GM12878 (cell line): ENCODE measurements at regions not wholly inside any gene's neighbourhood (a gene's known extent, or its start where the extent isn't known, plus 50 kb on each side); places are given as distances from the start of the nearest gene placed in this dataset.

Experiments
- ATAC-seq: fragments of 200-7000 bp; cut with Tn5 transposase; 3 replicates; pipeline ENCODE4 v1.9.1; 2020; ENCODE audit warnings: mild to moderate bottlenecking, moderate library complexity
- BruUV-seq: library from RNA; stranded (reverse); fragments of 400-500 nt; replicated peaks from 2 replicates; lab custom pipeline; 2021; lab: Mats Ljungman, UMichigan
- CTCF ChIA-PET: fragments of 300-600 bp; sonication (Branson Sonifier 250); formaldehyde crosslinking; extraction: SDS; loops from one replicate; lab custom pipeline; 2021; ENCODE audit warnings: inconsistent platforms; lab: Yijun Ruan, JAX
- POLR2A ChIA-PET: fragments of 350-600 bp; formaldehyde crosslinking; extraction: SDS; loops from one replicate; lab custom pipeline; 2021; ENCODE audit warnings: inconsistent platforms; lab: Charles Lee
- RAD21 ChIA-PET: fragments of 300-600 bp; sonication (Branson Sonifier 250); formaldehyde crosslinking; loops from one replicate; lab custom pipeline; 2023; ENCODE audit warnings: antibody characterized with exemption; ENCODE audit not compliant: unreplicated experiment; lab: Charles Lee
- SMC1A ChIA-PET: fragments of 300-600 bp; sonication (Branson Sonifier 250); formaldehyde crosslinking; loops from one replicate; lab custom pipeline; 2023; ENCODE audit not compliant: unreplicated experiment, uncharacterized antibody; lab: Charles Lee
- DNase-seq: peaks from one replicate; pipeline ENCODE4 v3.0.0-alpha.2; 2011; ENCODE audit warnings: low read depth, low spot score
- FAIRE-seq: peaks from 3 replicates; lab custom pipeline; 2011; peaks lifted over from hg19 to GRCh38; lab: Jason Lieb, UNC
- H2AFZ ChIP-seq: 2 replicates; pipeline ENCODE4 v1.6.0; 2011; ENCODE audit warnings: low read depth, low read length, control low read depth; ENCODE audit not compliant: control insufficient read depth
- H3K27ac ChIP-seq: 2 replicates; pipeline ENCODE4 v1.5.1; 2011; ENCODE audit warnings: control low read depth; ENCODE audit not compliant: control insufficient read depth, insufficient read depth
- H3K27me3 ChIP-seq, 2 experiments: replicated peaks in 1 of 2; 2 replicates each; pipeline versions ENCODE4 v1.6.0 to v1.6.1; 2011; ENCODE audit warnings: low read length in 1 of 2; ENCODE audit not compliant: control insufficient read depth in 2 of 2, insufficient read depth in 2 of 2
- H3K36me3 ChIP-seq, 2 experiments: 2 replicates each; pipeline ENCODE4 v1.5.1; 2011; ENCODE audit warnings: low read length in 1 of 2; ENCODE audit not compliant: control insufficient read depth in 2 of 2, insufficient read depth in 2 of 2
- H3K4me1 ChIP-seq: 2 replicates; pipeline ENCODE4 v1.6.1; 2011; ENCODE audit warnings: mild to moderate bottlenecking, low read length, moderate library complexity, mixed read lengths; ENCODE audit not compliant: control insufficient read depth, insufficient read depth
- H3K4me2 ChIP-seq: 2 replicates; pipeline ENCODE4 v1.6.0; 2011; ENCODE audit warnings: control low read depth; ENCODE audit not compliant: control insufficient read depth, insufficient read depth
- H3K4me3 ChIP-seq: fragments of 200-600 bp; sonication (generic); 2 replicates; pipeline ENCODE4 v1.5.1; 2016
- H3K79me2 ChIP-seq: 2 replicates; pipeline ENCODE4 v1.6.0; 2011; ENCODE audit warnings: low read length; ENCODE audit not compliant: control insufficient read depth, insufficient read depth
- H3K9ac ChIP-seq: 2 replicates; pipeline ENCODE4 v1.8.0; 2011; ENCODE audit warnings: low read length, control low read depth, mixed read lengths; ENCODE audit not compliant: control insufficient read depth, insufficient read depth
- H3K9me3 ChIP-seq: replicated peaks from 3 replicates; pipeline ENCODE4 v1.5.1; 2011; ENCODE audit warnings: mild to moderate bottlenecking, low read length; ENCODE audit not compliant: control insufficient read depth, insufficient read depth
- H4K20me1 ChIP-seq: 2 replicates; pipeline ENCODE4 v1.6.0; 2011; ENCODE audit not compliant: control insufficient read depth, insufficient read depth
- ASH2L ChIP-seq: fragments of 300-600, 200-600 bp; sonication (generic); IDR thresholded peaks from 2 replicates; pipeline ENCODE4 v1.6.1; 2017; ENCODE audit warnings: low read depth, mild to moderate bottlenecking, borderline replicate concordance
- ATF3 ChIP-seq: IDR thresholded peaks from 2 replicates; pipeline ENCODE4 v1.6.1; 2011; ENCODE audit warnings: low read depth, mild to moderate bottlenecking, low read length, moderate library complexity, borderline replicate concordance; ENCODE audit errors: extremely low read depth
- ATF7 ChIP-seq: fragments of 450-650 bp; IDR thresholded peaks from 2 replicates; pipeline ENCODE4 v1.6.1; 2016; ENCODE audit warnings: low read depth, mild to moderate bottlenecking
- BCLAF1 ChIP-seq: fragments of 450-650 bp; IDR thresholded peaks from 2 replicates; pipeline ENCODE4 v1.6.1; 2017; ENCODE audit warnings: antibody characterized with exemption, mild to moderate bottlenecking, moderate library complexity
- DPF2 ChIP-seq: fragments of 450-650 bp; IDR thresholded peaks from 2 replicates; pipeline ENCODE4 v1.6.1; 2017; ENCODE audit warnings: mild to moderate bottlenecking
- EZH2 ChIP-seq: IDR thresholded peaks from 2 replicates; pipeline ENCODE4 v1.6.1; 2012; ENCODE audit warnings: low read depth, mild to moderate bottlenecking, control low read depth, inconsistent platforms, low read length, borderline replicate concordance; ENCODE audit not compliant: control insufficient read depth
- HCFC1 ChIP-seq: fragments of 150-350 bp; IDR thresholded peaks from 2 replicates; pipeline ENCODE4 v1.6.1; 2014; ENCODE audit warnings: low read length
- MAX ChIP-seq: IDR thresholded peaks from 2 replicates; pipeline ENCODE4 v1.6.1; 2012; ENCODE audit warnings: low read depth, low read length, improper control_type of control experiment
- NBN ChIP-seq: fragments of 450-650 bp; IDR thresholded peaks from 2 replicates; pipeline ENCODE4 v1.6.1; 2016
- NFIC ChIP-seq: IDR thresholded peaks from 2 replicates; pipeline ENCODE4 v1.6.1; 2012; ENCODE audit warnings: low read depth, mild to moderate bottlenecking, inconsistent platforms, low read length, moderate library complexity
- SMC3 ChIP-seq: IDR thresholded peaks from 2 replicates; pipeline ENCODE4 v1.6.1; 2011; ENCODE audit warnings: low read length, improper control_type of control experiment, borderline replicate concordance
- SP1 ChIP-seq: IDR thresholded peaks from one replicate; pipeline ENCODE4 v1.6.1; 2011; ENCODE audit warnings: low read depth, low read length
- TARDBP ChIP-seq: IDR thresholded peaks from 2 replicates; pipeline ENCODE4 v1.6.1; 2016; ENCODE audit warnings: borderline replicate concordance
- TBL1XR1 ChIP-seq: IDR thresholded peaks from 2 replicates; pipeline ENCODE4 v1.6.1; 2012; ENCODE audit warnings: low read depth, low read length, improper control_type of control experiment
- TCF12 ChIP-seq: IDR thresholded peaks from 2 replicates; pipeline ENCODE4 v1.6.1; 2011; ENCODE audit warnings: low read depth, mild to moderate bottlenecking, low read length
- ZNF217 ChIP-seq: fragments of 450-650 bp; IDR thresholded peaks from 2 replicates; pipeline ENCODE4 v1.6.1; 2017; ENCODE audit warnings: antibody characterized with exemption, mild to moderate bottlenecking
- WGBS: methylation state at CpG from one replicate; pipeline ENCODE4 v1.1.6; 2016; ENCODE audit warnings: low lambda C conversion rate; ENCODE audit not compliant: insufficient replicate concordance, insufficient coverage; ENCODE audit errors: missing lambda C conversion rate; 5-methylcytosine and 5-hydroxymethylcytosine counted together
- in situ Hi-C: fragments of 300-500 bp; cut with MboI; formaldehyde crosslinking; loops from 9 replicates; pipeline ENCODE4 v1.14.3; 2018; ENCODE audit warnings: mixed read lengths
- intact Hi-C: fragments of 100-400 bp; cut with micrococcal nuclease; formaldehyde crosslinking; loops from one replicate; pipeline ENCODE4 v1.14.2; 2022; ENCODE audit not compliant: unreplicated experiment
- TF ChIP-seq, protein P1 (sequence below): fragments of 450-650 bp; IDR thresholded peaks from 2 replicates; pipeline ENCODE4 v1.6.1; 2016; ENCODE audit warnings: mild to moderate bottlenecking
- TF ChIP-seq, protein P2 (sequence below): fragments of 450-650 bp; IDR thresholded peaks from 2 replicates; pipeline ENCODE4 v1.6.1; 2017; ENCODE audit warnings: mild to moderate bottlenecking, moderate library complexity

DNA sequence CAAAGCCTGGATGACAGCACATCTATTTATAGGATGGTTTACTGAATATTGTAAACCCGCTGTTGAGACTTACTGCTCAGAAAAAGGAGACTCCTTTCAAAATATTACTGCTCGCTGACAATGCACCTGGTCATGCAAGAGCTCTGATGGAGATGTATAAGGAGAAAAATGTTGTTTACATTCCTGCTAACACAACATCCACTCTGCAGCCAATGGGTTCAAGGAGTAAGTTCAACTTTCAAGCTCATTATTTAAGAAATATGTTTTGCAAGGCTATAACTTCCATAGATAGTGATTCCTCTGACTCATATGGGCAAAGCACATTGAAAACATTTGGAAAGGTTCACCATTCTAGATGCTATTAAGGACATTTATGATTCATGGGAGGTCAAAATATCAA, 201.7 kb downstream of the SNAPC1 start:
- no peak for FAIRE-seq
- ATAC-seq, result no peak
- TF ChIP-seq TBL1XR1 (no peak), SMC3 (no peak), MAX (no peak), ASH2L (no peak), EZH2 (no peak), NFIC (no peak), NBN (no peak), DPF2 (no peak), ZNF217 (no peak), TCF12 (no peak), ATF3 (no peak), ATF7 (no peak), SP1 (no peak), HCFC1 (no peak), BCLAF1 (no peak), TARDBP (no peak)
- TF ChIP-seq, protein P1, sequence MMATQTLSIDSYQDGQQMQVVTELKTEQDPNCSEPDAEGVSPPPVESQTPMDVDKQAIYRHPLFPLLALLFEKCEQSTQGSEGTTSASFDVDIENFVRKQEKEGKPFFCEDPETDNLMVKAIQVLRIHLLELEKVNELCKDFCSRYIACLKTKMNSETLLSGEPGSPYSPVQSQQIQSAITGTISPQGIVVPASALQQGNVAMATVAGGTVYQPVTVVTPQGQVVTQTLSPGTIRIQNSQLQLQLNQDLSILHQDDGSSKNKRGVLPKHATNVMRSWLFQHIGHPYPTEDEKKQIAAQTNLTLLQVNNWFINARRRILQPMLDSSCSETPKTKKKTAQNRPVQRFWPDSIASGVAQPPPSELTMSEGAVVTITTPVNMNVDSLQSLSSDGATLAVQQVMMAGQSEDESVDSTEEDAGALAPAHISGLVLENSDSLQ, result no peak
- TF ChIP-seq, protein P2, sequence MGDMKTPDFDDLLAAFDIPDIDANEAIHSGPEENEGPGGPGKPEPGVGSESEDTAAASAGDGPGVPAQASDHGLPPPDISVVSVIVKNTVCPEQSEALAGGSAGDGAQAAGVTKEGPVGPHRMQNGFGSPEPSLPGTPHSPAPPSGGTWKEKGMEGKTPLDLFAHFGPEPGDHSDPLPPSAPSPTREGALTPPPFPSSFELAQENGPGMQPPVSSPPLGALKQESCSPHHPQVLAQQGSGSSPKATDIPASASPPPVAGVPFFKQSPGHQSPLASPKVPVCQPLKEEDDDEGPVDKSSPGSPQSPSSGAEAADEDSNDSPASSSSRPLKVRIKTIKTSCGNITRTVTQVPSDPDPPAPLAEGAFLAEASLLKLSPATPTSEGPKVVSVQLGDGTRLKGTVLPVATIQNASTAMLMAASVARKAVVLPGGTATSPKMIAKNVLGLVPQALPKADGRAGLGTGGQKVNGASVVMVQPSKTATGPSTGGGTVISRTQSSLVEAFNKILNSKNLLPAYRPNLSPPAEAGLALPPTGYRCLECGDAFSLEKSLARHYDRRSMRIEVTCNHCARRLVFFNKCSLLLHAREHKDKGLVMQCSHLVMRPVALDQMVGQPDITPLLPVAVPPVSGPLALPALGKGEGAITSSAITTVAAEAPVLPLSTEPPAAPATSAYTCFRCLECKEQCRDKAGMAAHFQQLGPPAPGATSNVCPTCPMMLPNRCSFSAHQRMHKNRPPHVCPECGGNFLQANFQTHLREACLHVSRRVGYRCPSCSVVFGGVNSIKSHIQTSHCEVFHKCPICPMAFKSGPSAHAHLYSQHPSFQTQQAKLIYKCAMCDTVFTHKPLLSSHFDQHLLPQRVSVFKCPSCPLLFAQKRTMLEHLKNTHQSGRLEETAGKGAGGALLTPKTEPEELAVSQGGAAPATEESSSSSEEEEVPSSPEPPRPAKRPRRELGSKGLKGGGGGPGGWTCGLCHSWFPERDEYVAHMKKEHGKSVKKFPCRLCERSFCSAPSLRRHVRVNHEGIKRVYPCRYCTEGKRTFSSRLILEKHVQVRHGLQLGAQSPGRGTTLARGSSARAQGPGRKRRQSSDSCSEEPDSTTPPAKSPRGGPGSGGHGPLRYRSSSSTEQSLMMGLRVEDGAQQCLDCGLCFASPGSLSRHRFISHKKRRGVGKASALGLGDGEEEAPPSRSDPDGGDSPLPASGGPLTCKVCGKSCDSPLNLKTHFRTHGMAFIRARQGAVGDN, result no peak

More for the DNA sequence above, 201.7 kb downstream of the SNAPC1 start:
- no peak overlapping the region for H3K4me2 ChIP-seq
- H3K79me2 ChIP-seq, result no peaks in the 10 kb centered on the region
- no peaks in the 10 kb centered on the region for H3K36me3 ChIP-seq
- H4K20me1 ChIP-seq, result no peaks in the 10 kb centered on the region
- BruUV-seq, result no TSS peak
- ChIA-PET RAD21 (interaction anchor here (0.8 kb wide), 1 partner anchor 161 kb away, joined by 3 read pairs; no protein-coding TSS in a partner anchor), SMC1A (interaction anchor here (0.8 kb wide), 1 partner anchor 162 kb away, joined by 3 read pairs; no protein-coding TSS in a partner anchor), CTCF (interaction anchor here (0.7 kb wide), 1 partner anchor 28 kb away, joined by 3 read pairs; no protein-coding TSS in a partner anchor), POLR2A (no interaction called here)
- H3K27me3 ChIP-seq, result no peaks in the 10 kb centered on the region
- no peak overlapping the region for H2AFZ ChIP-seq
- no peaks in the 10 kb centered on the region for H3K9me3 ChIP-seq
- no peaks in the 10 kb centered on the region for H3K4me1 ChIP-seq
- intact Hi-C loops, result no loop called here
- DNase-seq, result no peak
- no peak overlapping the region for H3K4me3 ChIP-seq
- in situ Hi-C loops, result no loop called here
- H3K27ac ChIP-seq, result no peak overlapping the region
- no peak overlapping the region for H3K9ac ChIP-seq
- WGBS, result 24% methylated on average over 2 of the region's 2 CpGs
